HUES64 (cell line): ENCODE measurements at regions not wholly inside any gene's neighbourhood (a gene's known extent, or its start where the extent isn't known, plus 50 kb on each side); places are given as distances from the start of the nearest gene placed in this dataset.

Source experiments
- H3K27ac ChIP-seq: 2 replicates; pipeline ENCODE4 v1.7.0; 2013; ENCODE audit warnings: low read depth, low read length, inconsistent platforms
- H3K27me3 ChIP-seq: 2 replicates; pipeline ENCODE4 v1.6.1; 2013; ENCODE audit warnings: mild to moderate bottlenecking, low read length; ENCODE audit not compliant: insufficient read depth
- H3K36me3 ChIP-seq: 2 replicates; pipeline ENCODE4 v1.6.1; 2013; ENCODE audit warnings: mild to moderate bottlenecking, low read length; ENCODE audit not compliant: insufficient read depth
- H3K4me1 ChIP-seq: 2 replicates; pipeline ENCODE4 v1.6.1; 2013; ENCODE audit warnings: mild to moderate bottlenecking, low read length, moderate library complexity; ENCODE audit not compliant: insufficient read depth
- H3K4me3 ChIP-seq: 2 replicates; pipeline ENCODE4 v1.5.1; 2013; ENCODE audit warnings: mild to moderate bottlenecking, low read length, moderate library complexity
- H3K9ac ChIP-seq: 2 replicates; pipeline ENCODE4 v1.6.1; 2013; ENCODE audit warnings: mild to moderate bottlenecking, low read depth, low read length
- H3K9me3 ChIP-seq: 2 replicates; pipeline ENCODE4 v1.6.1; 2013; ENCODE audit warnings: low read depth, low read length; ENCODE audit not compliant: insufficient read depth
- WGBS: fragments of 150-250, 120-280 bp; methylation state at CpG from one replicate; pipeline ENCODE4 v1.1.7; 2013; ENCODE audit warnings: missing lambda C conversion rate; 5-methylcytosine and 5-hydroxymethylcytosine counted together

- Histone ChIP-seq H3K27me3 (no peaks in the 10 kb centered on the region), H3K4me3 (no peak overlapping the region), H3K27ac (no peak overlapping the region), H3K9me3 (no peaks in the 10 kb centered on the region), H3K9ac (no peak overlapping the region), H3K4me1 (no peaks in the 10 kb centered on the region), H3K36me3 (no peaks in the 10 kb centered on the region)
- WGBS = no CpG with 5 or more reads among the region's 2 CpGs
These were observed 564.2 kb downstream of the ACTL7B start for GRCh38 chr9:108291586-108291932.

- Histone ChIP-seq H3K4me1 (no peaks in the 10 kb centered on the region), H3K36me3 (no peaks in the 10 kb centered on the region), H3K27me3 (no peaks in the 10 kb centered on the region), H3K9ac (no peak overlapping the region), H3K27ac (no peak overlapping the region), H3K9me3 (no peaks in the 10 kb centered on the region), H3K4me3 (no peak overlapping the region)
- WGBS = 96% methylated on average over 6 of the region's 6 CpGs
These were observed 564.8 kb downstream of the ACTL7B start for GRCh38 chr9:108290839-108291585.

- Histone ChIP-seq H3K9me3 (no peaks in the 10 kb centered on the region), H3K27ac (no peak overlapping the region), H3K4me3 (no peak overlapping the region), H3K4me1 (no peaks in the 10 kb centered on the region), H3K9ac (no peak overlapping the region), H3K36me3 (no peaks in the 10 kb centered on the region), H3K27me3 (no peaks in the 10 kb centered on the region)
- WGBS = 93% methylated on average over 7 of the region's 7 CpGs
These were observed 569.1 kb downstream of the ACTL7B start for GRCh38 chr9:108286638-108287206.

GRCh38 chr9:108283696-108284095 lies 572.1 kb downstream of the ACTL7B start:
- Histone ChIP-seq H3K27ac (no peak overlapping the region), H3K9me3 (no peaks in the 10 kb centered on the region), H3K4me1 (no peaks in the 10 kb centered on the region), H3K9ac (no peak overlapping the region), H3K4me3 (no peak overlapping the region), H3K36me3 (no peaks in the 10 kb centered on the region), H3K27me3 (no peaks in the 10 kb centered on the region)
- WGBS = 98% methylated on average over 6 of the region's 6 CpGs

- 77% methylated on average over 3 of the region's 4 CpGs for WGBS
- Histone ChIP-seq H3K9me3 (no peaks in the 10 kb centered on the region), H3K27ac (no peak overlapping the region), H3K4me3 (no peak overlapping the region), H3K9ac (no peak overlapping the region), H3K36me3 (no peaks in the 10 kb centered on the region), H3K27me3 (no peaks in the 10 kb centered on the region), H3K4me1 (no peaks in the 10 kb centered on the region)
These were observed 572.9 kb downstream of the ACTL7B start for GRCh38 chr9:108282872-108283271.

- WGBS = no CpG with 5 or more reads among the region's 1 CpG
These were observed 574.1 kb downstream of the ACTL7B start for GRCh38 chr9:108281696-108282095.

DNA sequence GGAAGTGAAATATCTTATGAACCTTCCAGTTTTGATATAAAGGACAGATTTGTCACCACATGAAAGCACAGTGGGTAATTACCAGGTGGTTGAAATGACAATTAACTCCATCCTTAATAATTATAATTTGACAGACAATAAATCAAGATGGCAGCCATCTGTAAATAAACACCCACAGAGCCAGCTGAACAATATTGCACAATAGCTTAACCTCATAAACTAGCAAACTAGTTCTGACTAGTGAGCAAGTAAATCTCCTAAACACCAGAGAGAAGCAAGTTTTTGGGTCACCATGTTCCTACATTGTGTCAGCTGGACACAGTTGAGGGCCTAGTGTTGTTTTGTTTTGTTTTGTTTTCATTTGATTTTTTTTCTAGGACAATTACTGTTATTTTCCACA lies 577.4 kb downstream of the ACTL7B start:
- Histone ChIP-seq H3K27ac (no peak overlapping the region), H3K9ac (no peak overlapping the region), H3K27me3 (no peaks in the 10 kb centered on the region), H3K9me3 (no peaks in the 10 kb centered on the region), H3K36me3 (no peaks in the 10 kb centered on the region), H3K4me1 (no peaks in the 10 kb centered on the region), H3K4me3 (no peak overlapping the region)

More at GRCh38 chr9:108281696-108282095, 574.1 kb downstream of the ACTL7B start:
- Histone ChIP-seq H3K27ac (no peak overlapping the region), H3K27me3 (no peaks in the 10 kb centered on the region), H3K9me3 (no peaks in the 10 kb centered on the region), H3K36me3 (no peaks in the 10 kb centered on the region), H3K4me1 (no peaks in the 10 kb centered on the region), H3K4me3 (no peak overlapping the region), H3K9ac (no peak overlapping the region)

DNA sequence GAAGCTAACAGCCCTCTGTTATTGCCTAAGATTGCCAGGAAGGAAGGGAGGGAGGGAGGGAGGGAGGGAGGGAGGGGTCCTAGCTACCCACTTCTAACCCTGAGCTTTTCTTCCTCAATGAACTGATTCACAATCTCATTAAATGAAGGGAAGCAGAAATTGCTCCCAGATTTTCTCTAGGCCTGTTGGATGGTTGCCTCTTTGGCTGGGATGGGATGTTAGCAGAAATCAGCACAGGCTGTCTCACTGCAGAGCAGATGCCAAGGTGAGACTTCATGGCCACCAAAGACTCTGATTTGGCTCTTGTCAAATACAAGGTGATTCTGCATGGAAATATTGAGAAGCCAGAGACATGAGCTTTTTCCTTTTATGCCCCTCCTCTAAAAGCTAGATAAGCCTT lies 578.6 kb downstream of the ACTL7B start:
- Histone ChIP-seq H3K9ac (no peak overlapping the region), H3K4me1 (peaks cover 6% of the 10 kb centered on the region), H3K27me3 (no peaks in the 10 kb centered on the region), H3K9me3 (no peaks in the 10 kb centered on the region), H3K27ac (no peak overlapping the region), H3K4me3 (no peak overlapping the region), H3K36me3 (no peaks in the 10 kb centered on the region)

DNA sequence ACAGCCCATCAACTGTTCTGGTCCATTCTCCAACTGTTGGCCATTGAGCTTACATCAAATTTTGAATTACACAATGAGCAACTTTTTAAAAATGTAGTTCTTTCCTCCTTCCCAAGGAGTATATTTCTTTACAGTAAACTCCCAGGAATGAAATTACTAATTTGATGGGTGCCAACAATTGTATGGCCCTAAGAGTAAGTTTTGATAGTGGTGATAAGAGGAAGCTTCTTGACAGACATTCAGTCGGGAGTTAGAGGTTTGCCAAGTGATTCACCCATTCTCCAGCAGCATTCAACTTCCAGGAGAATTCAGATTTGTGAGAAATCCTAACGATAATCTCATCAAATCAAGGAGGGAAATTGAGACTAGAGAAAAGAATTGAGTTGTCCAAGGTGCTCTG lies 579.9 kb downstream of the ACTL7B start:
- WGBS = 92% methylated on average over 2 of the region's 2 CpGs
- no peaks in the 10 kb centered on the region for H3K9me3 ChIP-seq
- no peak overlapping the region for H3K4me3 ChIP-seq
- H3K27me3 ChIP-seq = no peaks in the 10 kb centered on the region
- H3K36me3 ChIP-seq = no peaks in the 10 kb centered on the region
- H3K27ac ChIP-seq = no peak overlapping the region
- H3K9ac ChIP-seq = no peak overlapping the region
- H3K4me1 ChIP-seq = peaks cover 19% of the 10 kb centered on the region

DNA sequence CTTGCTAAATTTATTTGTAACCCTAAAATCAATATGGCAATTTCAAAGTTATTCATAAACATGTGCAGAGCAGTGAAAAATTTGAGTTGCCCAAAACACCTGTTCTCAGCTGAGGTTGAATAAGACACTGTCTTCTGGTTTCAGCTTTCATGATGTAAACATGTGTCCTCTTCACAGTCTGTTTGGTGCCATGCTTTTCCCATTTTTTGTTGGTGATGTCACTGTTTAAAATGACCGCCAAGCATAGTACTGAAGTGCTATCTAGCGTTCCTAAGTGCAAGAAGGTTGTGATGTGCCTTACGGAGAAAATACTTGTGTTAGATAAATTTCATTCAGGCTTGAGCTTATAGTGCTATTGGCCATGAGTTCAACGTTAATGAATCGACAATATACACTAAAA lies 580.8 kb downstream of the ACTL7B start:
- 95% methylated on average over 5 of the region's 5 CpGs for WGBS
- H3K27ac ChIP-seq = no peak overlapping the region
- H3K9me3 ChIP-seq = no peaks in the 10 kb centered on the region
- H3K9ac ChIP-seq = no peak overlapping the region
- H3K27me3 ChIP-seq = no peaks in the 10 kb centered on the region
- H3K4me3 ChIP-seq = no peak overlapping the region
- H3K36me3 ChIP-seq = no peaks in the 10 kb centered on the region
- peaks cover 24% of the 10 kb centered on the region for H3K4me1 ChIP-seq

GRCh38 chr9:108273988-108274387 lies 581.8 kb downstream of the ACTL7B start:
- 94% methylated on average over 2 of the region's 2 CpGs for WGBS
- peaks cover 24% of the 10 kb centered on the region for H3K4me1 ChIP-seq
- H3K27me3 ChIP-seq = no peaks in the 10 kb centered on the region
- no peaks in the 10 kb centered on the region for H3K9me3 ChIP-seq
- no peak overlapping the region for H3K27ac ChIP-seq
- H3K36me3 ChIP-seq = no peaks in the 10 kb centered on the region
- H3K9ac ChIP-seq = no peak overlapping the region
- no peak overlapping the region for H3K4me3 ChIP-seq
